ENCODE measurements at regions not wholly inside any gene's neighbourhood (a gene's known extent, or its start where the extent isn't known, plus 50 kb on each side); places are given as distances from the start of the nearest gene placed in this dataset.

- H3K27ac Mint-ChIP-seq (ENCODE audit: unreplicated experiment), result no peak overlapping the region
- no peak overlapping the region for H3K4me3 Mint-ChIP-seq (ENCODE audit: unreplicated experiment)
- H3K27me3 Mint-ChIP-seq (ENCODE audit: unreplicated experiment), result no peaks in the 10 kb centered on the region
- H3K36me3 Mint-ChIP-seq (ENCODE audit: unreplicated experiment), result no peaks in the 10 kb centered on the region
- no peaks in the 10 kb centered on the region for H3K9me3 Mint-ChIP-seq (ENCODE audit: unreplicated experiment)
- no peak for DNase-seq
- H3K4me1 Mint-ChIP-seq (ENCODE audit: low read depth, unreplicated experiment), result no peaks in the 10 kb centered on the region
- no peak for TF ChIP-seq CTCF (IDR thresholded peaks at IDR 0.05; ENCODE audit: partially characterized antibody, unreplicated experiment)
These were observed 395.6 kb upstream of the TRIB2 start for GRCh38 chr2:12320991-12321641.

DNA sequence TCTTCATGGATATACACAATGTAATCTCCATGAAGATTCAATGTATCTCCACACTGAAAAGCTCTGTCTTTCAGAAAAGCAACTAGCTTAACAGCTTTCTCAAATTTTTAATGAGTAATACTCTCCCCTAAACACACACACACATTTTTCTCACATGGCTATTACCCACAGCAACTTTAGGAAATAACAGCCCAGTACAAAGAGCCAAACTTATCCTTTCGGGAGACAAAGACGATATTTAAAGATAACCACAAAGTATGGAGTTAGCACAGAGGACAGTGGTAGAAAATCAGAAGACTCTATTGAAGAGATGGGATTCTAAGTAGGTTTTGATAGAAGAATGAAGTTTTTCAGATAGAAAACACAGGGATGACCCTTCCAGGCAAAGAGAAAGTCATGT is 394.9 kb upstream of the TRIB2 start:
- no peaks in the 10 kb centered on the region for H3K9me3 Mint-ChIP-seq (ENCODE audit: unreplicated experiment)
- no peaks in the 10 kb centered on the region for H3K36me3 Mint-ChIP-seq (ENCODE audit: unreplicated experiment)
- no peak overlapping the region for H3K4me3 Mint-ChIP-seq (ENCODE audit: unreplicated experiment)
- H3K27me3 Mint-ChIP-seq (ENCODE audit: unreplicated experiment), result no peaks in the 10 kb centered on the region
- TF ChIP-seq CTCF (IDR thresholded peaks at IDR 0.05; ENCODE audit: partially characterized antibody, unreplicated experiment), result no peak
- no peak for DNase-seq
- no peak overlapping the region for H3K27ac Mint-ChIP-seq (ENCODE audit: unreplicated experiment)
- H3K4me1 Mint-ChIP-seq (ENCODE audit: low read depth, unreplicated experiment), result no peaks in the 10 kb centered on the region

DNA sequence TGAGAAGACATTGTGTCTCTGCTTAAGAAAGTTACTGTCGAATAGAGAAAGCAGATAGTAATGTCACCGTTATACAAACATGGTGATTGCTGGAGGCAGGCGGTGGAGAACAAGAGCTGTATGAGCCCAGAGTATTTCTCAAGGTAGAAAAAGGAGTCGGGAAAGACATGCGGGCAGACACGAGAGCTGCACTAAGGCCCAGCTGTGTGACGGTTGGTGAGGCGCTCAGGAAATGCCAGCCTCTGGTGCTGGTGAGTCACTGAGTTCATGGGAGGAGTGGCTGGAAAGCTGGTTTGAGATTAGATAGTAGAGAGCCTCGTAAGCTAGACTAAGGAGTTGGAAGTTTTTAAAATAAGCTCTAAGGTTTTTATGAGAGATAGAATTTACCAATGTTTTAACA is 390.9 kb upstream of the TRIB2 start:
- H3K27me3 Mint-ChIP-seq (ENCODE audit: unreplicated experiment), result no peaks in the 10 kb centered on the region
- no peak for DNase-seq
- H3K9me3 Mint-ChIP-seq (ENCODE audit: unreplicated experiment), result no peaks in the 10 kb centered on the region
- peaks cover 1% of the 10 kb centered on the region for H3K36me3 Mint-ChIP-seq (ENCODE audit: unreplicated experiment)
- no peak overlapping the region for H3K27ac Mint-ChIP-seq (ENCODE audit: unreplicated experiment)
- no peaks in the 10 kb centered on the region for H3K4me1 Mint-ChIP-seq (ENCODE audit: low read depth, unreplicated experiment)
- H3K4me3 Mint-ChIP-seq (ENCODE audit: unreplicated experiment), result no peak overlapping the region
- TF ChIP-seq CTCF (IDR thresholded peaks at IDR 0.05; ENCODE audit: partially characterized antibody, unreplicated experiment), result no peak

DNA sequence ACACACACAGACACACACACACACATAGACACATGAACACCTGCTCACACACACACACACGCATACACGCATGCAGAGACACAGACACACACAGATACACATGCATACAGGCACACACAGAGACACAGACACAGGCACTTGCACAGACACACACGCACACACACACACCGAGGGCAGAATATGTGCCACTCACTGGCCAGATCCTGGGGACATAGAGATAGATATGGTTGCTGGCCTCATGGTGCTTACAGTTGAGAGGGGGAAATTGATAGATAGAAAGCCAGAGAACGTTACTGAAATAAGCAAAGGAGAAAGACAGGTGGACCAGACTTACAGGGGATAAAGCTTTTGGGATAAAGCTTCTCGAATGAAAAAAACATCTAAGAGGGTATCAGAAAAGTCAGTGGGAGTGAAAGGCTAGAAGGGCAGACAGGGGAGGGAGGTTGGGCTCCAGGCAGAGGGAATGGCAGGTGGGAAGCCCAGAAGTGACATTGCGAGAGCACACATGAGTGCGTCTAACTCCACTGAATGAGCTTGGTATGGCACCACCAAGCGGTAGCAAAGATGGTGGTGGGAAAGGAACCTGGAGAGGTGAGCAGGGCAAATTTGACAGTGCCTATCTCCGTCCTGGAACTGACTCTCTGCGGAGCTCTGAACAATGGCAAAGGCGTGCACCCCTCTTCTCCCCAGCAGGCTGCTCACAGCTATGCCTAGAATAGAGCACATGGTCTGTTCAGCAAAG is 390.1 kb upstream of the TRIB2 start:
- H3K4me1 Mint-ChIP-seq (ENCODE audit: low read depth, unreplicated experiment), result no peaks in the 10 kb centered on the region
- no peaks in the 10 kb centered on the region for H3K27me3 Mint-ChIP-seq (ENCODE audit: unreplicated experiment)
- TF ChIP-seq CTCF (IDR thresholded peaks at IDR 0.05; ENCODE audit: partially characterized antibody, unreplicated experiment), result no peak
- DNase-seq, result peak; percentile 33
- no peaks in the 10 kb centered on the region for H3K9me3 Mint-ChIP-seq (ENCODE audit: unreplicated experiment)
- no peak overlapping the region for H3K27ac Mint-ChIP-seq (ENCODE audit: unreplicated experiment)
- peaks cover 4% of the 10 kb centered on the region for H3K36me3 Mint-ChIP-seq (ENCODE audit: unreplicated experiment)
- no peak overlapping the region for H3K4me3 Mint-ChIP-seq (ENCODE audit: unreplicated experiment)

DNA sequence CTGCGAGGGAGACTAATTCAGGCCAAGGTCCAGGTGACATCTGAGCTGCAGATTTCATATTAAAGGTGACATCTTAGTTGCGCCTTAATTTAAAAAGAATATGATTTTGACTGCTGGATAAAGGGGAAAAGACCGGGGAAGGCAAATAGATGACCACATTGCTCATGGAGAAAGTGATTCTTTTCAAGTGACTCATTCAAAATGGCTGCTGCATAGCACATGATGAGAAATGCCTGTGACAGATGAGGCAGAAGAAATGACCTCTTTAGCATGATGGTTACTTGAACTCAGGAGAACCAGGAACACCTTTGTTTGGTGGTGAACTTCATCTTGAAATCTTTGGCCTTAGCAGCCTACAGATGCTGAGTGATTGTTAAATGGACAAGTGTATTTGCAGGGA is 385.8 kb upstream of the TRIB2 start:
- Mint-ChIP-seq H3K4me3 (ENCODE audit: unreplicated experiment) (no peak overlapping the region), H3K36me3 (ENCODE audit: unreplicated experiment) (peaks cover 4% of the 10 kb centered on the region), H3K27me3 (ENCODE audit: unreplicated experiment) (no peaks in the 10 kb centered on the region), H3K9me3 (ENCODE audit: unreplicated experiment) (no peaks in the 10 kb centered on the region), H3K4me1 (ENCODE audit: low read depth, unreplicated experiment) (no peaks in the 10 kb centered on the region), H3K27ac (ENCODE audit: unreplicated experiment) (no peak overlapping the region)
- no peak for DNase-seq
- TF ChIP-seq CTCF (IDR thresholded peaks at IDR 0.05; ENCODE audit: partially characterized antibody, unreplicated experiment), result no peak
